Non-pigmented ciliary epithelial cell (primary cell): ENCODE measurements at regions not wholly inside any gene's neighbourhood (a gene's known extent, or its start where the extent isn't known, plus 50 kb on each side); places are given as distances from the start of the nearest gene placed in this dataset.
"Not testable (repeated sequence)": the region's sequence is repeated elsewhere in the genome, so short reads cannot be mapped to it uniquely, and the experiment has no call there.

Experiments used
- DNase-seq: peaks from one replicate; pipeline ENCODE4 v3.0.0-alpha.2; 2010; ENCODE audit warnings: low read depth

DNA sequence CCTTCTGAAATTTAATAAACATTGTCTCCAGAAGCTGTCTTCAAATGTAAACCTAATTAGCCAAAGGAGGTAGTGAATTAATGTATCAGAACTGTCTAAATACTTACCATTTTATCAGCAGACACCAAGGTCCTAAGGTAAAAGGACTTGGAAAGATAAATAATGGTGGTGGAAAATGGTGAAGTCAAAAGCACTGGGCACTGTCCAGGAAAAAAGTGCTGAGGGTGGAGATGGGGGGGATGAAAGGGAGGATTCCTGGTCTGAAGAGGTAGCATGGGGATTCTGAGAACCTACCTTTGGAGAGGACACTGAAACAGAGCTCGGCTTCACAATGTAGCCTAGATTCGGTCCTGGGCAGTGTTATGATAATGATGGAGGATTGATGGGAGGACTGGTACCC, 149.0 kb upstream of the DPH6 start:
- no peak for DNase-seq

DNA sequence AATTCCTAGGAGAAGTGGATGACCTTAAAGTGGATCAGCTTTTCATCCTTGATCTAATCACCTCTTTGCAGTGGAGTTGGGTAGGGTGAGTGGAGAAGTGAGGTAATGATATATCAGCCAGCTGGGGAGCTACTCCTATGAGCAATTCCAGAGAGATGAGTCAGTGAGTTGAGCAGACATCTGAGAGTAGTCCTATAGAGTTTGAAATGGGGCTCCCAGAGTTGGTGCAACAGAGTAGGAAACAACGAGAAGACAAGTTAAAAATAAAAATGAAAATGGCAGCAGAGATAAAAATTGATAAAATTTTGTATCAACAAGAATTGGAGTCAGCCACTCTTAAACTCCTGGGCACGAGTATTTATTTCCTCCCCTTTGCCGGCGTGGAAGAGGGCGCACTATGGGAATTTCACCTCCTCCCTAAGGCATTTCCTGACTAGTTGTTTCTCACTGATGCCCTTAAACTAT, 150.8 kb upstream of the DPH6 start:
- DNase-seq = peak; percentile 87

DNA sequence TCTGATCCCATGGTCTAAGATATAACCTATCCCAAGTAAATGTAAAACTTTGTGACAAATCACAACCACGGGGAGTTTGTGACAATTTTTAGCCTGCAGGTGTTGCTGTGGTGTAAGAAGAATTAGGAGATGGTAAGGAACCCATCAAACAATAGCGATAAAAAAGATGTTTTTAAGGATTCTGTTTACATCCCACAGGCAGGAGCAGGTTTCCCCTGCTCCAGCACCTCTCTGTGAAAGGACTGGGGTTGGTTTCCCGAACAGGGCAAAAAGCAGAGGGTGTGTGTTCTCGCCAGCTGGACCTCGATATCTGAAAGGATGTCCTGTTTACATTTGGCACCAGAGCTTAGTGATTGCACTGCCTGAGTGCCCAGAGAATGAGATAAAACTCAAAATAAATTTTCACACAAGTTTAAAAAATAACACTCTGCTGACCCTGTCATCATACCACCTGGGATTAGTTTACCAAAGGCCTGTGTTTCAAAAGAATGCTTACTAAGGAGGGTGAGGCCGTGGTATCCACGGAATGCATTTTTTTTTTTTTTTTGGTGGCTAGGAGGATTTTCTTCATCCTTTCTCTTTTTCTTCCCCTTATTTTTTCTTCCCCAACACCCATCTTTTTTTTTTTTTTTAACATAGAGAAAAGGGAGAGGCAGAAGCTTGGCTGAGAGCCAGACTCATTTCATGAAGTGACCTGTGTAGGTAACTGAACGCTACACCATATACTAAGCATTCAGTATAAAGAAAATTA, 151.8 kb upstream of the DPH6 start:
- peak; percentile 77 for DNase-seq

GRCh38 chr15:35698331-35698730, 152.4 kb upstream of the DPH6 start:
- DNase-seq = no peak

- DNase-seq = no peak
Observed at GRCh38 chr15:35698966-35699575, 153.1 kb upstream of the DPH6 start.

GRCh38 chr15:35700091-35700593, 154.2 kb upstream of the DPH6 start:
- not testable (repeated sequence) for DNase-seq

DNA sequence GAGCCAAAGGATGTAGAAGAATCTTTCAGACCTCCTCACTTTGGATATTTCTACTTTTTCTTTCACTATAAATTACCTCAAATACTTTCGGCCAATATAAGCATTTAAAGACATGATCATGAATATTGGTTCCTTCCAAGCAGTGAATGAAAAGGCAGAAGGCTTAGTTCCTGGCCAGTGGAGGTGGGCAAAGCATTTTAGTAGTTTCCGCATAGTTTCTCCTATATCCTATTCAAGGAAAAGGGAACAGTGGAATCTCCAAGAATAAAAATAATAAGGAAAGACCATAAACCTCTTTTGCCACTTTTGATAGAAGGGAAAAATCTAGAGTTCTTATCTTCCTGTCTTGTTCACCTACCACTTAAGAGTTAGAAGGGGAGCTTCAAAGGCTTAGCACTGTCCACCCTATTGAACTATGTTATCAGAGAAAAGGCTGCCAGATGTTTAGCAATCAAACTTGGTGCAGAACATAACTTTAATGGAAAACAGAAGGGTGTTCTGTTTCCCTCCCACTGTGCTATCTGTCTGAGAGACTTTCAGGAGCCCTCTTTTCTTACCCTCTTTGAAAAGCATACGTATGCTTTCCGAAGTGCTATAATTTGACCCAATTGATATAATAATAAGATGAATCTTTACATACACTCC, 155.6 kb upstream of the DPH6 start:
- no peak for DNase-seq

DNA sequence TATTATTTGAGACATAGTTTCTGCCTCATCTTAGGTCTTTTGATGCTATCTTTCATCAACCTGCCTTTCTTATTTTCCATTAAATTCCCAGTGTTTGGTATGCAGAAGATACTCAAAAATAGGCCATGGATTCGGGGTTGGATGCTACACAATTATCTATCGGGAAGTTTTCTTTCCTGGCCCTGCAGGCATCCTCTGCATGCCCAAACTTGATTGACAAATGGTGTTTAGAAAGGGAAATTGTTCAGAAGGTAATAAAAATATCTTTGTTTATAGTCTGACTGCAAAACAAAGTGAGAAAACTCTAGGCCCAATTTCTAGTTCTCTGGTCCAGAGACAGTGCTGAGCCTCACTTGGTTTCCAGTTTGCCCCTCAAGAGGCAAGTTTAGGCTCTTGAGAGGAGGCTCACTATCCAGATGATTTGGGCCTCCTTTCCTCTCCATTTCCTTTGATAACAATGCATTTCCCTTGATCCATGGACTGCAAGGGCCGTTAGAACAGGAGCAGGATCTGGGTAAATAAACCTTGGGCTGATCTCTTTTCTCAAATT, 157.1 kb upstream of the DPH6 start:
- no peak for DNase-seq

- no peak for DNase-seq
Observed at GRCh38 chr15:35705030-35705883, 159.3 kb upstream of the DPH6 start.

- no peak for DNase-seq
Observed at GRCh38 chr15:35705884-35706585, 160.1 kb upstream of the DPH6 start.

DNA sequence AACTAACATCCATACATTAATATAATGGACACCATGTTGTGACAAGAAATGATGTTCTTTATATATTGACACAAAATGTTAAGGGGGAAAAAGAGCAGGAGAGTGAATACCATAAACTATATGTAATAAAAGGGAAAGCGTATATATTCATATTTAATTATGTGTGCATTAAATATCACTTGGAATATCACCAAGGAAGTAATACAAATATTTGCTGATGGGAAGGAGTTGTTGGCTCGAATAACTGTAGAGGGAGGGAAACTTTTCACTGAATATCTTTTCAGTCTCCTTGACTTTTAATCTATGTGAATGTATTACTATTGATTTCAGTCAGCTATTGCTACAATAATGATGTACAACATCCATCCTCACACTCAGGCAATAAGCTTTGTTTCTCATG, 167.0 kb upstream of the DPH6 start:
- DNase-seq = no peak

DNA sequence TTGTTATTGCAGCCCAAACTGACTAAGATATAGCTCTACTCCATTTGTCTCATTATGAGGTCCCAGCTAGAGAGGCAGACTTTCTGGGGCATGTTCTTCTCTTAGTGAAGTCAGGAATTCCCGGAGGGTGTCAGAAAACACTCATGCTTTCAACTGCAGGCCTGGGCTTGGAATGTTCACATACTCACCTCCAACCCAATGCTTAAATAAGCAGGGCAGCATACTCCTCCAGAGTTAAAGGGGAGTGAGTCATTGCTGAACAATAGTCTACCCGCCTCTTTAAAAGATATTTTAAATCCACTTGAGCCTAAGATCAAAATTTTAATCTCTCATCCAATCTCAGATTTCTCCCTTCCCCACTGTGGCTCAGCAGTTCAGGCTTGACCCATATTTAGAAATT, 167.8 kb upstream of the DPH6 start:
- DNase-seq = peak; percentile 71

- DNase-seq = no peak
Observed at GRCh38 chr15:35717721-35718120, 171.8 kb upstream of the DPH6 start.

- DNase-seq = no peak
Observed at GRCh38 chr15:35720019-35720418, 174.1 kb upstream of the DPH6 start.

DNA sequence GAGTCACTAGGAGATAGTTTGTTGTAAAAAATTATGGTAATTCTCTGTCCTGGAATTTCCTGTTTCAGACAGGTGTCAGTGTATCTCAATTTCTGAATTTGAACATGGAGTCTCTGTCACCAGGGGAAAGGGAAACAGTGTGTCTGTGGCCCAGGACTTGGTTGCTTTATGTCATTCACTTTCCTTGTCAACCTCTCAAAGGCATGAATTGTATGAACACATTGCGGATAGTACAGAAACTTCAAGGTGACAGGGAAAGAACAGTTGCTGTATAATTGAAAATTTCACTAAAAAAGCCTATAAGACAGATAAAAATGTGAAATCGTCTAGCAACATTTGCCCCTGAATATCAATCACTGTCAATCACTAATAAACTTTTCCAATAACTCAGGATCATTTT, 175.0 kb upstream of the DPH6 start:
- DNase-seq = no peak

GRCh38 chr15:35721751-35722150, 175.8 kb upstream of the DPH6 start:
- DNase-seq = no peak

DNA sequence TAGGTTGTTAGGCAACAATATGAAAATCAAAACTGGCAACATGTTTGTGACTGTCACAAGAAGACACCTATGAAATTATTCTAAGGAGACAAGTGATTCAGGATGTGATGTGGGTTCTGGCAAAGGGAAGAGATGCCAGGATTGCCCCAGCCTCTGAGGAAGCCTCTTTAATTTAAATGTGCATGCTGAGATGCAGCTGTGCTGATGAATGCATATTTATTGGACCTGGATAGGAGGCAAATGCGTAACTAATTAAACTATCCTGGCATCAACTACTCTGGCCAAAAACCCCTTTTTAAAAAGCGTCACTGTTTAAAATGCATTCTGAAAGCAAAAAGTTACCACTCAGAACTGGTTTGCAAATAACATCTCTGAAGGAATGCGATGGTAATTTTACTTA, 176.5 kb upstream of the DPH6 start:
- DNase-seq = no peak

GRCh38 chr15:35723120-35723847, 177.3 kb upstream of the DPH6 start:
- no peak for DNase-seq

DNA sequence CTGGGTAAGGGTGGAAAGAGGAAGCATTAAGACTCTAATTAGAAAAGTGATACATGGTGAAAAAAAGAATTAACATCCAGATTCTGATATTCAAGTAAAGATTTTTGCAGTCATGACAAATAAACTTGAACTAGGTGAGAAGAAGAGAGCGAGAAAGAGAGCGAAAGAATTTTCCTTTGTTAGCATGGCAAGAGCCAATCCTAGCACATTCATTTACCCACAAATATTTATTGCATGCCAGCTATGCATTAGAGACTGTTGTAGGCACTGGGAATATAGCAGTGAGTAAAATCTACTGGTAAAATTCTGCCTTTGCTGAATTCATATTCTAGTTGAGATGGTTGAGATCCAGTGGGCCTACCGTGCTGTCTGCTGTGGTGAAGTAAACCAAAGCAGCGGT, 177.9 kb upstream of the DPH6 start:
- no peak for DNase-seq

- no peak for DNase-seq
Observed at GRCh38 chr15:35724626-35725025, 178.7 kb upstream of the DPH6 start.

DNA sequence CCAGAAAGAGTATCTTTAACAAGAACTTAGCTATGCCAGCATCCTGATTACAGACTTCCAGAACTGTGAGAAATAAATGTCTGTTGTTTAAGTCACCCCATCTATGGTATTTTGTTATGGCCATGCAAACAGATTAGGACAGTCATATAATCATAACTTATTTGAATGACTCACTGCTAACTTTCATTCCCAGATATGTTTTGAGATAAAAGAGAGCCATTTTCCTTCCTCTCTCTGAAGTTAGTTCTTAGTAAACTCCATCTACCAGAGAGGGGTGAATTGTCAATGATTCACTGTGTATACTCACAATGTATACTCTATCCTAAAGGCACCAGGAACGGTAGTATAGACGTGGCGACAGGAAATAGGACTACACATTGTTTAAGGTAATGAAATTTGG, 179.4 kb upstream of the DPH6 start:
- peak; percentile 68 for DNase-seq
